AG04450 (cell line): ENCODE measurements at regions not wholly inside any gene's neighbourhood (a gene's known extent, or its start where the extent isn't known, plus 50 kb on each side); places are given as distances from the start of the nearest gene placed in this dataset.

Experiments
- CTCF ChIA-PET: fragments of 300-600, 350-600 bp; formaldehyde crosslinking; extraction: SDS; loops from one replicate; lab custom pipeline; 2022; ENCODE audit warnings: antibody characterized with exemption, inconsistent platforms; lab: Charles Lee
- POLR2A ChIA-PET: fragments of 350-600 bp; formaldehyde crosslinking; extraction: SDS; loops from one replicate; lab custom pipeline; 2021; ENCODE audit warnings: antibody characterized with exemption, inconsistent platforms; lab: Yijun Ruan, JAX
- DNase-seq: peaks from one replicate; pipeline ENCODE4 v3.0.0-alpha.2; 2011; ENCODE audit warnings: low read depth, low spot score
- H3K27ac ChIP-seq: one replicate; pipeline ENCODE4 v1.5.1; 2012; ENCODE audit warnings: low read depth, low read length, control low read depth
- H3K27me3 ChIP-seq: one replicate; pipeline ENCODE4 v1.6.0; 2012; ENCODE audit warnings: low read length; ENCODE audit not compliant: control insufficient read depth, insufficient read depth
- H3K4me3 ChIP-seq: 2 replicates; pipeline ENCODE4 v1.5.1; 2011; ENCODE audit warnings: mild to moderate bottlenecking, low read depth, low read length, control low read depth
- H3K9me3 ChIP-seq: 2 replicates; pipeline ENCODE4 v1.5.1; 2012; ENCODE audit warnings: low read length; ENCODE audit not compliant: control insufficient read depth, insufficient read depth
- TF ChIP-seq, protein P1 (sequence below): IDR thresholded peaks from 2 replicates; pipeline ENCODE4 v1.5.1; 2011; ENCODE audit warnings: low read depth, low read length, control low read depth, inconsistent platforms

- H3K4me3 ChIP-seq = no peak overlapping the region
- no peak for DNase-seq
- H3K27me3 ChIP-seq = no peaks in the 10 kb centered on the region
- TF ChIP-seq, protein P1, sequence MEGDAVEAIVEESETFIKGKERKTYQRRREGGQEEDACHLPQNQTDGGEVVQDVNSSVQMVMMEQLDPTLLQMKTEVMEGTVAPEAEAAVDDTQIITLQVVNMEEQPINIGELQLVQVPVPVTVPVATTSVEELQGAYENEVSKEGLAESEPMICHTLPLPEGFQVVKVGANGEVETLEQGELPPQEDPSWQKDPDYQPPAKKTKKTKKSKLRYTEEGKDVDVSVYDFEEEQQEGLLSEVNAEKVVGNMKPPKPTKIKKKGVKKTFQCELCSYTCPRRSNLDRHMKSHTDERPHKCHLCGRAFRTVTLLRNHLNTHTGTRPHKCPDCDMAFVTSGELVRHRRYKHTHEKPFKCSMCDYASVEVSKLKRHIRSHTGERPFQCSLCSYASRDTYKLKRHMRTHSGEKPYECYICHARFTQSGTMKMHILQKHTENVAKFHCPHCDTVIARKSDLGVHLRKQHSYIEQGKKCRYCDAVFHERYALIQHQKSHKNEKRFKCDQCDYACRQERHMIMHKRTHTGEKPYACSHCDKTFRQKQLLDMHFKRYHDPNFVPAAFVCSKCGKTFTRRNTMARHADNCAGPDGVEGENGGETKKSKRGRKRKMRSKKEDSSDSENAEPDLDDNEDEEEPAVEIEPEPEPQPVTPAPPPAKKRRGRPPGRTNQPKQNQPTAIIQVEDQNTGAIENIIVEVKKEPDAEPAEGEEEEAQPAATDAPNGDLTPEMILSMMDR = no peak
- H3K9me3 ChIP-seq = peaks cover 31% of the 10 kb centered on the region
- no peak overlapping the region for H3K27ac ChIP-seq
- POLR2A ChIA-PET = no interaction called here
- CTCF ChIA-PET = no interaction called here
Measured at GRCh38 chr10:37643187-37643586, 214.2 kb downstream of the ZNF248 start.

GRCh38 chr10:37640301-37640700 is 217.1 kb downstream of the ZNF248 start:
- Histone ChIP-seq H3K27me3 (no peaks in the 10 kb centered on the region), H3K4me3 (no peak overlapping the region), H3K27ac (no peak overlapping the region), H3K9me3 (peaks cover 33% of the 10 kb centered on the region)
- ChIA-PET CTCF (no interaction called here), POLR2A (no interaction called here)
- no peak for DNase-seq
- TF ChIP-seq, protein P1 = no peak

- Histone ChIP-seq H3K27ac (no peak overlapping the region), H3K4me3 (no peak overlapping the region), H3K9me3 (peaks cover 44% of the 10 kb centered on the region), H3K27me3 (no peaks in the 10 kb centered on the region)
- POLR2A ChIA-PET = no interaction called here
- CTCF ChIA-PET = no interaction called here
- TF ChIP-seq, protein P1 = no peak
- no peak for DNase-seq
Measured at GRCh38 chr10:37639200-37639599, 218.2 kb downstream of the ZNF248 start.

DNA sequence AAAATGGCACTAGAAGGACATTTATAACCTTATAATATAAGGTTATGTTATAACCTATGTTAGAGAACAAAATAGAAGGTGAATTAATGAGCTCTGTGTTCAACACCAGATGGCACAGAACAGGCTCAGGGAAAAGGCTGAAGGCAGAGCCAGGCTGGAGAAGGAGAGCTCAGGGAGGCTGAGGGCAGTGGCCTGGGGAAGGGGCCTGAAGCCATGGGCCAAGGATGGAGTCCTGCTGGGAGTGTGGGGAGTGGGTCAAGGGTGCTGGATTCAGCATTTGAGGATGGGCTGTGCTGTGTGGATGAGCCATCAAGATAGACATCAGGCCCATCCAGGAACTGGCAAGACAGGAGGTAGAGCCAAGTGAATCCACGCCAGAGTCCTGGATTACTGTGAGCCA is 218.8 kb downstream of the ZNF248 start:
- CTCF ChIA-PET = no interaction called here
- Histone ChIP-seq H3K9me3 (peaks cover 47% of the 10 kb centered on the region), H3K27me3 (no peaks in the 10 kb centered on the region), H3K4me3 (no peak overlapping the region), H3K27ac (no peak overlapping the region)
- no peak for DNase-seq
- POLR2A ChIA-PET = no interaction called here
- TF ChIP-seq, protein P1 = no peak

DNA sequence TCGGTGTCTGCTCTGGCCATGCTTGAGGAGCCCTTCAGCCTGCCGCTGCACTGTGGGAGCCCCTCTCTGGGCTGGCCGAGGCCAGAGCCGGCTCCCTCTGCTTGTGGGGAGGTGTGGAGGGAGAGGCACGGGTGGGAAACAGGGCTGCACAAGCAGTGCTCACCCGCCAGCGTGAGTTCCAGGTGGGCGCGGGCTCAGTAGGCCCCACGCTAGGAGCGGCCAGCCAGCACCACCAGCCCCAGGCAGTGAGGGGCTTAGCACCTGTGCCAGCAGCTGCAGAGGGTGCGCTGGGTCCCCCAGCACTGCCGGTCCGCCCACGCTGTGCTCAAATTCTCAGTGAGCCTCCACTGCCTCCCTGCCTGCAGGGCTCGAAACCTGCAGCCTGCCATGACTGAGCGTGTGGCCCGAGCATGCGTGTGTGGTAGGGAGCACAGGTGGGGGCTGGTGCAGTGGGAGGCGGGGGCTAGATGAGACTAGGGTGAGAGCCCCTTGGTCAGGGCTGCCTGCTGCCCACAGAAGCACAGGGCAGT is 223.0 kb downstream of the ZNF248 start:
- Histone ChIP-seq H3K27ac (no peak overlapping the region), H3K27me3 (no peaks in the 10 kb centered on the region), H3K9me3 (peaks cover 29% of the 10 kb centered on the region), H3K4me3 (no peak overlapping the region)
- CTCF ChIA-PET = no interaction called here
- DNase-seq = no peak
- POLR2A ChIA-PET = no interaction called here
- TF ChIP-seq, protein P1 = no peak
